HepG2 (cell line): ENCODE measurements at regions not wholly inside any gene's neighbourhood (a gene's known extent, or its start where the extent isn't known, plus 50 kb on each side); places are given as distances from the start of the nearest gene placed in this dataset.

Source experiments
- EZH2 ChIP-seq: conservative IDR thresholded peaks from 2 replicates; pipeline ENCODE4 v1.6.1; 2012; ENCODE audit warnings: mild to moderate bottlenecking, low read depth, low read length, moderate library complexity
- FOXJ3 ChIP-seq: sonication (generic); formaldehyde crosslinking; IDR thresholded peaks from 2 replicates; pipeline ENCODE4 v1.4.0; 2020; ENCODE audit warnings: missing genetic modification reagents, mild to moderate bottlenecking, borderline replicate concordance
- PAF1 ChIP-seq: IDR thresholded peaks from 2 replicates; pipeline ENCODE4 v1.6.1; 2016; ENCODE audit warnings: missing genetic modification reagents, missing compliant biosample characterization
- SRSF4 ChIP-seq: fragments of 200-400 bp; formaldehyde crosslinking; IDR thresholded peaks from one replicate; pipeline ENCODE4 v1.6.1; 2018; ENCODE audit warnings: mild to moderate bottlenecking, low read depth, low read length, moderate library complexity; ENCODE audit not compliant: poor library complexity, severe bottlenecking
- STAG1 ChIP-seq: sonication (generic); formaldehyde crosslinking; IDR thresholded peaks from 2 replicates; pipeline ENCODE4 v1.4.0; 2020; ENCODE audit warnings: missing genetic modification reagents
- STAT5B ChIP-seq: sonication (generic); formaldehyde crosslinking; IDR thresholded peaks from 2 replicates; pipeline ENCODE4 v1.4.0; 2020; ENCODE audit warnings: missing genetic modification reagents
- SUZ12 ChIP-seq: fragments of 150-350 bp; IDR thresholded peaks from 2 replicates; pipeline ENCODE4 v1.6.1; 2014; ENCODE audit warnings: low read depth, low read length
- ZNF274 ChIP-seq: sonication (generic); formaldehyde crosslinking; IDR thresholded peaks from 2 replicates; pipeline ENCODE4 v1.5.1; 2020; ENCODE audit warnings: mild to moderate bottlenecking, missing genetic modification reagents
- ZNF350 ChIP-seq: sonication (generic); formaldehyde crosslinking; IDR thresholded peaks from 2 replicates; pipeline ENCODE4 v1.4.0; 2020; ENCODE audit warnings: mild to moderate bottlenecking, low read depth, missing genetic modification reagents, borderline replicate concordance
- ZNF512B ChIP-seq: sonication (generic); formaldehyde crosslinking; IDR thresholded peaks from 2 replicates; pipeline ENCODE4 v1.5.1; 2020; ENCODE audit warnings: missing genetic modification reagents, mild to moderate bottlenecking, borderline replicate concordance
- TF ChIP-seq, protein P1 (sequence below): IDR thresholded peaks from 2 replicates; pipeline ENCODE4 v1.6.1; 2016; ENCODE audit warnings: low read depth, control low read depth
- TF ChIP-seq, protein P2 (sequence below): sonication (generic); formaldehyde crosslinking; IDR thresholded peaks from 2 replicates; pipeline ENCODE4 v1.4.0; 2020; ENCODE audit warnings: low read depth, missing genetic modification reagents
- TF ChIP-seq, protein P3 (sequence below): sonication (generic); formaldehyde crosslinking; IDR thresholded peaks from 2 replicates; pipeline ENCODE4 v1.4.0; 2020; ENCODE audit warnings: missing genetic modification reagents

- TF ChIP-seq, protein P1, sequence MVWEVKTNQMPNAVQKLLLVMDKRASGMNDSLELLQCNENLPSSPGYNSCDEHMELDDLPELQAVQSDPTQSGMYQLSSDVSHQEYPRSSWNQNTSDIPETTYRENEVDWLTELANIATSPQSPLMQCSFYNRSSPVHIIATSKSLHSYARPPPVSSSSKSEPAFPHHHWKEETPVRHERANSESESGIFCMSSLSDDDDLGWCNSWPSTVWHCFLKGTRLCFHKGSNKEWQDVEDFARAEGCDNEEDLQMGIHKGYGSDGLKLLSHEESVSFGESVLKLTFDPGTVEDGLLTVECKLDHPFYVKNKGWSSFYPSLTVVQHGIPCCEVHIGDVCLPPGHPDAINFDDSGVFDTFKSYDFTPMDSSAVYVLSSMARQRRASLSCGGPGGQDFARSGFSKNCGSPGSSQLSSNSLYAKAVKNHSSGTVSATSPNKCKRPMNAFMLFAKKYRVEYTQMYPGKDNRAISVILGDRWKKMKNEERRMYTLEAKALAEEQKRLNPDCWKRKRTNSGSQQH (CRISPR knock-in tag) = no peak
- TF ChIP-seq FOXJ3 (no peak), SRSF4 (no peak), ZNF512B (CRISPR knock-in tag) (no peak), STAG1 (CRISPR knock-in tag) (no peak), ZNF350 (CRISPR knock-in tag) (no peak), PAF1 (CRISPR knock-in tag) (no peak), ZNF274 (CRISPR knock-in tag) (no peak), EZH2 (no peak), STAT5B (CRISPR knock-in tag) (no peak), SUZ12 (no peak)
- TF ChIP-seq, protein P2, sequence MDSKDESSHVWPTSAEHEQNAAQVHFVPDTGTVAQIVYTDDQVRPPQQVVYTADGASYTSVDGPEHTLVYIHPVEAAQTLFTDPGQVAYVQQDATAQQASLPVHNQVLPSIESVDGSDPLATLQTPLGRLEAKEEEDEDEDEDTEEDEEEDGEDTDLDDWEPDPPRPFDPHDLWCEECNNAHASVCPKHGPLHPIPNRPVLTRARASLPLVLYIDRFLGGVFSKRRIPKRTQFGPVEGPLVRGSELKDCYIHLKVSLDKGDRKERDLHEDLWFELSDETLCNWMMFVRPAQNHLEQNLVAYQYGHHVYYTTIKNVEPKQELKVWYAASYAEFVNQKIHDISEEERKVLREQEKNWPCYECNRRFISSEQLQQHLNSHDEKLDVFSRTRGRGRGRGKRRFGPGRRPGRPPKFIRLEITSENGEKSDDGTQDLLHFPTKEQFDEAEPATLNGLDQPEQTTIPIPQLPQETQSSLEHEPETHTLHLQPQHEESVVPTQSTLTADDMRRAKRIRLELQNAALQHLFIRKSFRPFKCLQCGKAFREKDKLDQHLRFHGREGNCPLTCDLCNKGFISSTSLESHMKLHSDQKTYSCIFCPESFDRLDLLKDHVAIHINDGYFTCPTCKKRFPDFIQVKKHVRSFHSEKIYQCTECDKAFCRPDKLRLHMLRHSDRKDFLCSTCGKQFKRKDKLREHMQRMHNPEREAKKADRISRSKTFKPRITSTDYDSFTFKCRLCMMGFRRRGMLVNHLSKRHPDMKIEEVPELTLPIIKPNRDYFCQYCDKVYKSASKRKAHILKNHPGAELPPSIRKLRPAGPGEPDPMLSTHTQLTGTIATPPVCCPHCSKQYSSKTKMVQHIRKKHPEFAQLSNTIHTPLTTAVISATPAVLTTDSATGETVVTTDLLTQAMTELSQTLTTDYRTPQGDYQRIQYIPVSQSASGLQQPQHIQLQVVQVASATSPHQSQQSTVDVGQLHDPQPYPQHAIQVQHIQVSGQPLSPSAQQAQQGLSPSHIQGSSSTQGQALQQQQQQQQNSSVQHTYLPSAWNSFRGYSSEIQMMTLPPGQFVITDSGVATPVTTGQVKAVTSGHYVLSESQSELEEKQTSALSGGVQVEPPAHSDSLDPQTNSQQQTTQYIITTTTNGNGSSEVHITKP (CRISPR knock-in tag) = no peak
- TF ChIP-seq, protein P3, sequence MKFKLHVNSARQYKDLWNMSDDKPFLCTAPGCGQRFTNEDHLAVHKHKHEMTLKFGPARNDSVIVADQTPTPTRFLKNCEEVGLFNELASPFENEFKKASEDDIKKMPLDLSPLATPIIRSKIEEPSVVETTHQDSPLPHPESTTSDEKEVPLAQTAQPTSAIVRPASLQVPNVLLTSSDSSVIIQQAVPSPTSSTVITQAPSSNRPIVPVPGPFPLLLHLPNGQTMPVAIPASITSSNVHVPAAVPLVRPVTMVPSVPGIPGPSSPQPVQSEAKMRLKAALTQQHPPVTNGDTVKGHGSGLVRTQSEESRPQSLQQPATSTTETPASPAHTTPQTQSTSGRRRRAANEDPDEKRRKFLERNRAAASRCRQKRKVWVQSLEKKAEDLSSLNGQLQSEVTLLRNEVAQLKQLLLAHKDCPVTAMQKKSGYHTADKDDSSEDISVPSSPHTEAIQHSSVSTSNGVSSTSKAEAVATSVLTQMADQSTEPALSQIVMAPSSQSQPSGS (CRISPR knock-in tag) = no peak
Observed at GRCh38 chr1:5708346-5709245, 283.6 kb downstream of the NPHP4 start.
